CD4-positive, alpha-beta T cell treated with Interferon alpha-2 for 1 hour (primary cell): ENCODE measurements at regions not wholly inside any gene's neighbourhood (a gene's known extent, or its start where the extent isn't known, plus 50 kb on each side); places are given as distances from the start of the nearest gene placed in this dataset.

Source experiments
- DNase-seq, 2 donors: peaks; one replicate each; pipeline ENCODE4 v3.0.0-alpha.2; 2020 to 2022

- DNase-seq: no peak
These were observed 269.7 kb upstream of the LCORL start for GRCh38 chr4:18291256-18291655.

- DNase-seq: no peak
These were observed 263.8 kb upstream of the LCORL start for GRCh38 chr4:18285357-18285756.

- no peak for DNase-seq
These were observed 256.7 kb upstream of the LCORL start for GRCh38 chr4:18278244-18278643.

GRCh38 chr4:18262832-18263231 lies 241.3 kb upstream of the LCORL start:
- DNase-seq: no peak

GRCh38 chr4:18252052-18252451 lies 230.5 kb upstream of the LCORL start:
- DNase-seq: no peak

GRCh38 chr4:18250564-18250963 lies 229.0 kb upstream of the LCORL start:
- DNase-seq: no peak

GRCh38 chr4:18248611-18249010 lies 227.1 kb upstream of the LCORL start:
- no peak for DNase-seq

- DNase-seq: no peak
These were observed 225.6 kb upstream of the LCORL start for GRCh38 chr4:18247189-18247588.

GRCh38 chr4:18242919-18243693 lies 221.6 kb upstream of the LCORL start:
- DNase-seq: no peak

- no peak for DNase-seq
These were observed 220.2 kb upstream of the LCORL start for GRCh38 chr4:18241727-18242126.

GRCh38 chr4:18234108-18234507 lies 212.6 kb upstream of the LCORL start:
- DNase-seq: no peak

GRCh38 chr4:18231726-18232125 lies 210.2 kb upstream of the LCORL start:
- DNase-seq: no peak

GRCh38 chr4:18227880-18228279 lies 206.3 kb upstream of the LCORL start:
- DNase-seq: no peak

GRCh38 chr4:18214411-18215055 lies 193.0 kb upstream of the LCORL start:
- no peak for DNase-seq

GRCh38 chr4:18213576-18214198 lies 192.1 kb upstream of the LCORL start:
- DNase-seq: no peak

GRCh38 chr4:18209448-18209847 lies 187.9 kb upstream of the LCORL start:
- DNase-seq: no peak

- no peak for DNase-seq
These were observed 182.4 kb upstream of the LCORL start for GRCh38 chr4:18203966-18204365.

- DNase-seq: no peak
These were observed 180.9 kb upstream of the LCORL start for GRCh38 chr4:18202486-18202885.

GRCh38 chr4:18201885-18202284 lies 180.3 kb upstream of the LCORL start:
- no peak for DNase-seq

- DNase-seq: no peak
These were observed 177.1 kb upstream of the LCORL start for GRCh38 chr4:18198653-18199052.

- DNase-seq: no peak
These were observed 175.9 kb upstream of the LCORL start for GRCh38 chr4:18197467-18197866.

GRCh38 chr4:18194278-18194677 lies 172.7 kb upstream of the LCORL start:
- DNase-seq: no peak

- no peak for DNase-seq
These were observed 171.3 kb upstream of the LCORL start for GRCh38 chr4:18192901-18193300.

- DNase-seq: no peak
These were observed 163.9 kb upstream of the LCORL start for GRCh38 chr4:18185491-18185890.
